ENCODE measurements at regions not wholly inside any gene's neighbourhood (a gene's known extent, or its start where the extent isn't known, plus 50 kb on each side); places are given as distances from the start of the nearest gene placed in this dataset.

DNA sequence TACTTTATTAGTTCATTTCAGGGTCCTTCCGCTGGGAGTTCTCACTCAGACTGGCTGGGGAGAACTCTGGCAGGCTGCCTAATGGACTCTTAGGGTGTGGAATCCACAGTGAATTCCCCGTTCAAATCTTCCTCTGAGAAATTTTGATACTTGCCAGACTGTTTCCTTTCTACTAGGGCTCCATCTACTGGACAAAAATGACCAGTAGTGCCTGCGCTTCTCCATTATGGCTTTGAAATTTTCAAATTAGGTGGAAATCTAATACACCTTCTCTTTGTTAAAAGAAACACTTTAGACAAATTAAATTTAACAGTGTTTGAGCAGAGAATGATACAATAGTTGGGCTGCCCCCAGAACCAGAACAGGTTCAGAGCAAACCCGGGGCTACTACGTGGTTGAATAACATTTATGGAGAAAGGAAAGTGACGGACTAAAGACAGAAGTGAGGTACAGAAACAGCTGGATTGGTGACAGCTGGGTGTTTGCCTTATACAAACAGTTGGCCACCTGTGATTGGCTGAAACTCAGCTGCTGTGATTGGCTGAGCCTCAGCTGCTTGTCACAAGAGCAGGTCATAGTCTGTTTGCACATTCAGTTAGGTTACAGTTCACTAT, 52.9 kb upstream of the FDX1 start:
- TF ChIP-seq YY1 (IDR thresholded peaks at IDR 0.05; ENCODE audit: insufficient read depth, insufficient read length), result no peak
- no peak for TF ChIP-seq SUZ12 (IDR thresholded peaks at IDR 0.05; ENCODE audit: extremely low read depth, insufficient read depth, insufficient read length)
- TF ChIP-seq ZNF274 (IDR thresholded peaks at IDR 0.05; ENCODE audit: low read depth, low read length), result no peak

All from NT2/D1 (cell line).